ENCODE measurements at regions not wholly inside any gene's neighbourhood (a gene's known extent, or its start where the extent isn't known, plus 50 kb on each side); places are given as distances from the start of the nearest gene placed in this dataset.

GRCh38 chr2:133988316-133988891, 265.5 kb upstream of the MGAT5 start (continued):
- TF ChIP-seq PRDM10 (IDR thresholded peaks at IDR 0.05; ENCODE audit: partially characterized antibody) (peak; percentile 20), HMBOX1 (IDR thresholded peaks at IDR 0.05) (no peak), ZNF134 (CRISPR knock-in tag; conservative IDR thresholded peaks at IDR 0.05) (no peak), EGR1 (conservative IDR thresholded peaks at IDR 0.05) (no peak), RNF2 (IDR thresholded peaks at IDR 0.05) (no peak), MNT (conservative IDR thresholded peaks at IDR 0.05) (0 out of 4 replicates have a peak, but pooled peaks of 1 of the 2 experiments have one; percentile 24), ARID2 (IDR thresholded peaks at IDR 0.05) (no peak), ZFP91 (CRISPR knock-in tag; IDR thresholded peaks at IDR 0.05) (no peak), RBM22 (IDR thresholded peaks at IDR 0.05; ENCODE audit: low read depth, low read length, poor library complexity, severe bottlenecking) (no peak), HCFC1 (IDR thresholded peaks at IDR 0.05; ENCODE audit: low read depth, low read length) (no peak), E4F1 (CRISPR knock-in tag; IDR thresholded peaks at IDR 0.05; ENCODE audit: borderline replicate concordance) (no peak), ZNF655 (CRISPR knock-in tag; IDR thresholded peaks at IDR 0.05) (no peak), ZBTB5 (IDR thresholded peaks at IDR 0.05) (no peak), ZNF124 (CRISPR knock-in tag; IDR thresholded peaks at IDR 0.05) (no peak)
